ACHN (cell line): ENCODE measurements at regions not wholly inside any gene's neighbourhood (a gene's known extent, or its start where the extent isn't known, plus 50 kb on each side); places are given as distances from the start of the nearest gene placed in this dataset.
"Not testable (repeated sequence)": the region's sequence is repeated elsewhere in the genome, so short reads cannot be mapped to it uniquely, and the experiment has no call there.

Source experiments
- DNase-seq: peaks from one replicate; pipeline ENCODE4 v3.0.0-alpha.2; 2015
- in situ Hi-C: cut with HindIII; loops from 2 replicates; pipeline ENCODE4 v1.10.0; 2017; ENCODE audit warnings: low sequenced_read_pairs, low pct_ligation_motif_present, low pct_unique_long_range_greater_than_20kb

GRCh38 chr14:59038746-59039145 lies 149.7 kb upstream of the DAAM1 start:
- no peak for DNase-seq
- in situ Hi-C loops = no loop called here

GRCh38 chr14:59041308-59041707 lies 147.2 kb upstream of the DAAM1 start:
- in situ Hi-C loops = no loop called here
- DNase-seq = no peak

GRCh38 chr14:59044707-59045106 lies 143.8 kb upstream of the DAAM1 start:
- in situ Hi-C loops = no loop called here
- DNase-seq = no peak

- in situ Hi-C loops = no loop called here
- DNase-seq = no peak
Measured at GRCh38 chr14:59046746-59047145, 141.7 kb upstream of the DAAM1 start.

- in situ Hi-C loops = no loop called here
- DNase-seq = no peak
Measured at GRCh38 chr14:59055006-59055405, 133.5 kb upstream of the DAAM1 start.

- in situ Hi-C loops = no loop called here
- DNase-seq = peak; percentile 50
Measured at GRCh38 chr14:59055439-59056045, 132.9 kb upstream of the DAAM1 start.

- no peak for DNase-seq
- in situ Hi-C loops = no loop called here
Measured at GRCh38 chr14:59057551-59057950, 130.9 kb upstream of the DAAM1 start.

GRCh38 chr14:59058776-59059175 lies 129.7 kb upstream of the DAAM1 start:
- in situ Hi-C loops, DNase-seq: not testable (repeated sequence)

GRCh38 chr14:59060841-59061240 lies 127.6 kb upstream of the DAAM1 start:
- in situ Hi-C loops = no loop called here
- no peak for DNase-seq

GRCh38 chr14:59061292-59061691 lies 127.2 kb upstream of the DAAM1 start:
- DNase-seq = no peak
- in situ Hi-C loops = no loop called here

- in situ Hi-C loops = no loop called here
- no peak for DNase-seq
Measured at GRCh38 chr14:59063259-59063658, 125.2 kb upstream of the DAAM1 start.

- in situ Hi-C loops = no loop called here
- no peak for DNase-seq
Measured at GRCh38 chr14:59067127-59067894, 121.2 kb upstream of the DAAM1 start.

- DNase-seq = no peak
- in situ Hi-C loops = no loop called here
Measured at GRCh38 chr14:59069163-59069854, 119.2 kb upstream of the DAAM1 start.

GRCh38 chr14:59075506-59075905 lies 113.0 kb upstream of the DAAM1 start:
- in situ Hi-C loops = no loop called here
- no peak for DNase-seq

GRCh38 chr14:59081720-59082119 lies 106.7 kb upstream of the DAAM1 start:
- in situ Hi-C loops = no loop called here
- DNase-seq = no peak

- no peak for DNase-seq
- in situ Hi-C loops = no loop called here
Measured at GRCh38 chr14:59085207-59085739, 103.2 kb upstream of the DAAM1 start.

GRCh38 chr14:59086241-59086882 lies 102.1 kb upstream of the DAAM1 start:
- no peak for DNase-seq
- in situ Hi-C loops = no loop called here

- in situ Hi-C loops = no loop called here
Measured at GRCh38 chr14:59087240-59087639, 101.2 kb upstream of the DAAM1 start.

GRCh38 chr14:59087711-59088110 lies 100.8 kb upstream of the DAAM1 start:
- no peak for DNase-seq
- in situ Hi-C loops = no loop called here

More at GRCh38 chr14:59087240-59087639, 101.2 kb upstream of the DAAM1 start:
- DNase-seq = no peak
